A549 (cell line): ENCODE measurements at regions not wholly inside any gene's neighbourhood (a gene's known extent, or its start where the extent isn't known, plus 50 kb on each side); places are given as distances from the start of the nearest gene placed in this dataset.

Experiments
- ATAC-seq, 2 experiments: fragments of 200-7000 bp in 1 of 2; fragments of >200 bp in 1 of 2; cut with Nextera tagmentation in 1 of 2; cut with Tn5 transposase in 1 of 2; 3 replicates each; pipeline versions ENCODE4 v1.8.0 to v1.9.1; 2018 to 2020; ENCODE audit warnings: mild to moderate bottlenecking in 1 of 2, moderate library complexity in 1 of 2
- CTCF ChIA-PET: fragments of 300-600 bp; sonication (Branson Sonifier 250); formaldehyde crosslinking; extraction: SDS; loops from one replicate; lab custom pipeline; 2021; ENCODE audit warnings: antibody characterized with exemption, inconsistent platforms; lab: Yijun Ruan, JAX
- POLR2A ChIA-PET: fragments of 350-600 bp; formaldehyde crosslinking; extraction: SDS; loops from one replicate; lab custom pipeline; 2021; ENCODE audit warnings: antibody characterized with exemption, inconsistent platforms; lab: Yijun Ruan, JAX
- DNase-seq, 2 experiments: peaks; one replicate each; pipeline versions ENCODE4 v3.0.0 to v3.0.0-alpha.2; 2011 to 2016; ENCODE audit warnings: low read depth in 1 of 2, low spot score in 1 of 2
- FAIRE-seq: peaks from 2 replicates; lab custom pipeline; 2011; peaks lifted over from hg19 to GRCh38; lab: Jason Lieb, UNC
- H3K27ac ChIP-seq, 2 experiments: fragments of >200 bp; sonication (Bioruptor Twin); formaldehyde crosslinking; 3 replicates each; pipeline ENCODE4 v1.5.1; 2016 to 2017
- H3K4me1 ChIP-seq: fragments of >200 bp; sonication (Bioruptor Twin); formaldehyde crosslinking; 3 replicates; pipeline ENCODE4 v1.6.1; 2016
- H3K4me2 ChIP-seq: fragments of >200 bp; sonication (Bioruptor Twin); formaldehyde crosslinking; 3 replicates; pipeline ENCODE4 v1.6.1; 2016
- H3K4me3 ChIP-seq: fragments of >200 bp; sonication (Bioruptor Twin); formaldehyde crosslinking; 3 replicates; pipeline ENCODE4 v1.5.1; 2016
- H3K9me3 ChIP-seq: fragments of >200 bp; sonication (Bioruptor Twin); formaldehyde crosslinking; 3 replicates; pipeline ENCODE4 v1.6.1; 2016
- ATOH8 ChIP-seq: fragments of 250-450 bp; sonication (Bioruptor Pico); IDR thresholded peaks from 2 replicates; pipeline ENCODE4 v1.5.0; 2020; ENCODE audit warnings: low read depth, mild to moderate bottlenecking, moderate library complexity
- CBX2 ChIP-seq: fragments of 200-600 bp; sonication (generic); IDR thresholded peaks from 2 replicates; pipeline ENCODE4 v1.6.1; 2016; ENCODE audit warnings: low read depth, mild to moderate bottlenecking, borderline replicate concordance
- CBX8 ChIP-seq: fragments of 200-600 bp; sonication (generic); IDR thresholded peaks from 2 replicates; pipeline ENCODE4 v1.6.1; 2016
- CHD2 ChIP-seq: fragments of 150-350 bp; IDR thresholded peaks from 2 replicates; pipeline ENCODE4 v1.6.1; 2014; ENCODE audit warnings: low read length; ENCODE audit not compliant: partially characterized antibody
- EHMT2 ChIP-seq: fragments of 200-600 bp; sonication (generic); IDR thresholded peaks from 2 replicates; pipeline ENCODE4 v1.6.1; 2016; ENCODE audit warnings: antibody characterized with exemption, low read depth, mild to moderate bottlenecking, moderate library complexity
- ESRRA ChIP-seq: fragments of 150-350 bp; IDR thresholded peaks from 2 replicates; pipeline ENCODE4 v1.6.1; 2014; ENCODE audit warnings: mild to moderate bottlenecking, low read length, borderline replicate concordance
- FOSB ChIP-seq: fragments of 250-450 bp; sonication (Bioruptor Pico); IDR thresholded peaks from 2 replicates; pipeline ENCODE4 v1.5.0; 2020; ENCODE audit warnings: mild to moderate bottlenecking, moderate library complexity
- FOSL2 ChIP-seq, 2 experiments: fragments of 450-650 bp in 1 of 2; fragments of >200 bp in 1 of 2; sonication (Bioruptor Twin) in 1 of 2; formaldehyde crosslinking; IDR thresholded peaks; 2 replicates each; pipeline versions ENCODE4 v1.5.0 to v1.6.1; 2016 to 2020; ENCODE audit warnings: mild to moderate bottlenecking in 1 of 2, moderate library complexity in 1 of 2
- FOXS1 ChIP-seq: fragments of 250-450 bp; sonication (Bioruptor Pico); IDR thresholded peaks from 2 replicates; pipeline ENCODE4 v1.5.0; 2020; ENCODE audit warnings: mild to moderate bottlenecking, moderate library complexity
- HEYL ChIP-seq: fragments of 250-450 bp; sonication (Bioruptor Pico); IDR thresholded peaks from 2 replicates; pipeline ENCODE4 v1.8.0; 2021; ENCODE audit warnings: mild to moderate bottlenecking, moderate library complexity
- HMGXB4 ChIP-seq: fragments of 250-450 bp; sonication (Bioruptor Pico); IDR thresholded peaks from 2 replicates; pipeline ENCODE4 v1.5.0; 2021; ENCODE audit warnings: mild to moderate bottlenecking, moderate library complexity, borderline replicate concordance
- HOXB5 ChIP-seq: fragments of 250-450 bp; sonication (Bioruptor Pico); IDR thresholded peaks from 2 replicates; pipeline ENCODE4 v1.5.0; 2020; ENCODE audit warnings: mild to moderate bottlenecking, moderate library complexity
- JUN ChIP-seq, 2 experiments: fragments of >200 bp; sonication (Bioruptor Twin); formaldehyde crosslinking; IDR thresholded peaks; 2 replicates in 1 of 2; 3 replicates in 1 of 2; pipeline ENCODE4 v1.6.1; 2016 to 2017
- KDM1A ChIP-seq: fragments of 200-600 bp; sonication (generic); IDR thresholded peaks from 2 replicates; pipeline ENCODE4 v1.6.1; 2016; ENCODE audit warnings: low read depth, mild to moderate bottlenecking
- MAX ChIP-seq: IDR thresholded peaks from 2 replicates; pipeline ENCODE4 v1.6.1; 2012
- MAZ ChIP-seq: fragments of 150-350 bp; IDR thresholded peaks from 2 replicates; pipeline ENCODE4 v1.6.1; 2014; ENCODE audit warnings: antibody characterized with exemption, low read depth, low read length, borderline replicate concordance
- NFE2L2 ChIP-seq: fragments of 150-350 bp; conservative IDR thresholded peaks from 2 replicates; pipeline ENCODE4 v1.6.1; 2014; ENCODE audit warnings: low read length
- PHF8 ChIP-seq: fragments of 200-600 bp; sonication (generic); IDR thresholded peaks from 2 replicates; pipeline ENCODE4 v1.6.1; 2016; ENCODE audit warnings: low read depth, mild to moderate bottlenecking, antibody characterized with exemption, moderate library complexity, borderline replicate concordance
- POLR2A ChIP-seq: IDR thresholded peaks from 2 replicates; pipeline ENCODE4 v1.6.1; 2012; ENCODE audit warnings: mild to moderate bottlenecking, low read length
- REST ChIP-seq: fragments of 200-600 bp; sonication (generic); IDR thresholded peaks from 2 replicates; pipeline ENCODE4 v1.6.1; 2016; ENCODE audit warnings: antibody characterized with exemption, mild to moderate bottlenecking, moderate library complexity
- RFX5 ChIP-seq: fragments of 450-650 bp; IDR thresholded peaks from 2 replicates; pipeline ENCODE4 v1.7.1; 2014; ENCODE audit warnings: antibody characterized with exemption, mild to moderate bottlenecking, moderate library complexity
- USF2 ChIP-seq: fragments of 450-650 bp; IDR thresholded peaks from 2 replicates; pipeline ENCODE4 v1.6.1; 2014; ENCODE audit warnings: antibody characterized with exemption
- ZFP36 ChIP-seq: fragments of 450-650 bp; IDR thresholded peaks from 2 replicates; pipeline ENCODE4 v1.6.1; 2014; ENCODE audit warnings: borderline replicate concordance; ENCODE audit not compliant: partially characterized antibody
- WGBS: methylation state at CpG from one replicate; pipeline ENCODE4 v1.1.6; 2017; ENCODE audit errors: missing lambda C conversion rate; 5-methylcytosine and 5-hydroxymethylcytosine counted together

GRCh38 chr22:22044153-22044552 is 61.6 kb upstream of the TOP3B start (continued):
- TF ChIP-seq CHD2, result no peak
- no peak for TF ChIP-seq RFX5
- no peak for TF ChIP-seq USF2

- DNase-seq, result no peak
- CTCF ChIA-PET, result interaction anchor here (0.8 to 1.0 kb wide), 3 partner anchors 16 to 43 kb away, joined by 3 to 4 read pairs (median 3); no protein-coding TSS in a partner anchor
- no peak overlapping the region for H3K4me3 ChIP-seq
- no peak for ATAC-seq
- WGBS, result 53% methylated on average over 10 of the region's 11 CpGs
- no peaks in the 10 kb centered on the region for H3K9me3 ChIP-seq
- no peak overlapping the region for H3K4me2 ChIP-seq
- FAIRE-seq, result no peak
- TF ChIP-seq FOXS1 (CRISPR knock-in tag), result no peak
- no peak for TF ChIP-seq HEYL
- no peak for TF ChIP-seq ZFP36
- no peak for TF ChIP-seq HOXB5
- TF ChIP-seq KDM1A, result no peak
- TF ChIP-seq ATOH8 (CRISPR knock-in tag), result no peak
- TF ChIP-seq CBX8, result no peak
- TF ChIP-seq PHF8, result no peak
- TF ChIP-seq FOSL2 (IDR thresholded peaks at IDR 0.05), result no peak
- no peak for TF ChIP-seq FOSL2 (CRISPR knock-in tag; IDR thresholded peaks at IDR 0.05)
- no peak for TF ChIP-seq ESRRA
- TF ChIP-seq MAZ, result no peak
- TF ChIP-seq HMGXB4, result no peak
- TF ChIP-seq POLR2A, result no peak
- TF ChIP-seq EHMT2, result no peak
- TF ChIP-seq JUN (IDR thresholded peaks at IDR 0.05), result no peak
- TF ChIP-seq REST, result no peak
- TF ChIP-seq CBX2, result no peak
- no peak for TF ChIP-seq NFE2L2
- no peak for TF ChIP-seq FOSB (CRISPR knock-in tag)
- no peak for TF ChIP-seq MAX
- POLR2A ChIA-PET, result no interaction called here
- no peaks in the 10 kb centered on the region for H3K4me1 ChIP-seq
- H3K27ac ChIP-seq, result no peak overlapping the region
Observed at GRCh38 chr22:22043296-22044078, 60.9 kb upstream of the TOP3B start.
